ENCODE measurements at regions not wholly inside any gene's neighbourhood (a gene's known extent, or its start where the extent isn't known, plus 50 kb on each side); places are given as distances from the start of the nearest gene placed in this dataset.
"Not testable (repeated sequence)": the region's sequence is repeated elsewhere in the genome, so short reads cannot be mapped to it uniquely, and the experiment has no call there.

DNA sequence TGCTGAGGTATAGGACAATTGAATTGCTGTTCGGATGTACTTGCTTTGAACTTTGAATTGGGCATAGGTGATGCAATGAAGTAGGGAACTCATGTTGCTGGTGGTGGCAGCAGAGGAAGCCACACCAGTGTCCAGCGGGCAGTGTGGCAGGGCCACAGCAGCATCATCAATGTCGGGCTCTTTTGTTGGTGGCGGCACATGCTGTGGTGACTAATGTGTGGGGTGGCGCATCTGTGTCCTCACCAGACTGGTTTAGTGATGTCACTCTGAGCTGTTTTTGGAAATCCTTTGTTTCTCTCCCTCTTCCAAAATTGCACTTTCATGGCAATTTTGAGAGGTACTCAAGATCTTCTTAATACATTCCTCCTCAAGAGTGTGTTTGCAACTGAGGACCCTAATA is 187.6 kb downstream of the ETNK1 start:
- no peak for DNase-seq

DNA sequence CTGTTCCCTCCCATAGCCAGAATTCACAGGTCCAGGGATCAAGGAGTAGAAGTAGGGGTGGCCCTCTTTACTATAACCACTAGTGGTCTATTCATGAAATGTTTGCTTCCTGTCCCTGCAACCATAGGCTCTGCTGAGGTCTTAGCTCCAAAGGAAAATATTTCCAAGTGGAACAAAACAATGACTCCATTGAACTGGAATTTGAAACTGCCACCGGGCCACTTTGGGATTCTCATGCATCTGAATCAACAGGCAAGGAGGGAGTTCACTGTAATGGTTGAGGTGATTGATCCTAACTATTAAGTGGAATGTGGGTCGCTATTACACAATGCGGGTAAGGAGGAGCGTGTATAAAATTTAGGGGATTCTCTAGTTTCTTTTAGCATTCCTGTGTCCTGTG is 197.0 kb downstream of the ETNK1 start:
- no peak for DNase-seq

GRCh38 chr12:22826026-22826425 is 201.1 kb downstream of the ETNK1 start:
- no peak for DNase-seq

DNA sequence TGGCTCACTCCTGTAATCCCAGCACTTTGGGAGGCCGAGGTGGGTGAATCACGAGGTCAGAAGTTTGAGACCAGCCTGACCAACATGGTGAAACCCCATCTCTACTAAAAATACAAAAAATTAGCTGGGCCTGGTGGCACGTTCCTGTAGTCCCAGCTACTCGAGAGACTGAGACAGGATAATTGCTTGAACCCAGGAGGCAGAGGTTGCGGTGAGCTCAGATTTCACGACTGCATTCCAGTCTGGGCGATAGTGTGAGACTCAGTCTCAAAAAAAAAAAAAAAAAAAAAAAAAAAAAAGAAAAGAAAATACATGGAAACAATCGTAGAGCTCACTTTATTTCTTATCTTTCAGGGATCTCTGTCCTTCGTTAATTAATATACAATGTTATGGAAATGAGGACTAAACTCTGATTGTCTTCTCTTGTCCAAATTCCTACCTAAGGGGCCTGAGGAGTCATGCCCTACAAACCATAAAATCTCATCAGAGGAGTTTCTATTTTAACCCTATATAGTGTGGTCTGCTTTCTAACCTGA is 201.5 kb downstream of the ETNK1 start:
- DNase-seq = not testable (repeated sequence)

- DNase-seq = no peak
Measured at GRCh38 chr12:22828066-22828465, 203.1 kb downstream of the ETNK1 start.

GRCh38 chr12:22835431-22835830 is 210.5 kb downstream of the ETNK1 start:
- no peak for DNase-seq

- no peak for DNase-seq
Measured at GRCh38 chr12:22850185-22850584, 225.2 kb downstream of the ETNK1 start.

DNA sequence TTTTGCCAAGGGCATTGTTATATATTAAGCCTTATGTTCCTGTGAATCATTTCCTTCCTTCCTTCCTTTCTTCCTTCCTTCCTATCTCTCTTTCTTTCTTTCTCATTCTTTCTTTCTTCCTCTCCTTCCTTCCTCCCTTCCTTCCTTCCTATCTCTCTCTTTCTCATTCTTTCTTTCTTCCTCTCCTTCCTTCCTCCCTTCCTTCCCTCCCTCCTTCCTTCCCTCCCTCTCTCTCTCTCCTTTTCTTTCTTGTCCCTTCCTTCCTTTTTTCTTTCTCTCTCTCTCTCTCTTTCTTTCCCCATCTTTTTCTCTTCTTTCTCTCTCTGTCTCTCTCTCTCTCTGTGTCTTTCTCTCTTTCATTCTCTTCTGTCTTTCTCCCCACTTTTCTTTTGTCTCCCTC is 226.6 kb downstream of the ETNK1 start:
- no peak for DNase-seq

DNA sequence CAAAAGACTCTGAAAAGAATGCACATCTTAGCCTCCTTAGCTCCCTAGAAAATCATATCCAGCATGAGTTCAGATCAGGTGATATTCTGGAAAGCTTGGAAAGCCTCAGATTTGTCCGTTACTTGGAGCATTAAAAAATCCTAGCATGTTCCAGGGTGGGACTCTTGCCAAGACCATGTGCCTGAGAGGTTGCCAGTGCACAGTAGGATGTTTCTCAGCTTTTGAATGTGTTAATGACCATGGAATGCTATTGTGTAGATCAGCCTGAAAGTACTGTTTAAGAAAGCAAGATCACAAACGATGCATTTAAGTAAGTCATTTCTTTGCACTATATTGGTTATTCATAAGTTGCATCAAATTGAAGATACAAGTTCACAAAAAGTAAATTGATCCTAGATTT is 230.5 kb downstream of the ETNK1 start:
- no peak for DNase-seq

- DNase-seq = peak; percentile 56
Measured at GRCh38 chr12:22856178-22856577, 231.2 kb downstream of the ETNK1 start.

DNA sequence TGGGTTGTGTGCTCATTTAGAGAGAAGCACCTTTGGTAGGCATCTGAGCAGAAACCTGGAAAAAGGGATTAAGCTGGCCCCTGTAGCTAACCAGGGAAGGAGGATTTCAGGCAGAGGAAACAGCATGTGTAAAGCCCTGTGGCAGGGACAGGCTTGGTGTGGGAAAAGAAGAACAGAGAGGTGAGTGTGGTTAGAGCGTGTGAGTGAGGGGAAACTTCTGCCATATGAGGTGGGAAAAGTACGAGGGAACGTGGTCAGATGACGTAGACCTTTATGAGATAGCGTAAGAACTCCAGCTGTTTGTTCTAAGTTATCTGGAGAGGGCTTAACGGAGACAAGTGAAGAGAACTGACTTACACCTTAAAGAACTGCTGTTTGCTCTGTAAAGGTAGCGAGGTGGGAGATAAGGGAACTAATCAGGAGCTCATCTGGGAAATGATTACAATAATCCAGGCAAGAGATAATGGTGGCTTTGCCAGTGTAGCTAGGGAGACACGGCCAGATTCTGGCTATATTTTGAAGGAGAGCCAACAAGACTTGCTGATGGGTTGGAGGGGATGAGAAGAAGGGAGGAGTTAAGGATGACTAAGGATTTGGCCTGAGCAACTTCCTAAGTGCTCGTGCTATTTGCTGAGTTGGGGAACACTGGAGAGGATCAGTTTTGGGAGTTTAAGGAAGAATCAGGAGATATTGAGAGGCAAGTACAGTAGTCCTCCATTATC is 234.0 kb downstream of the ETNK1 start:
- DNase-seq = no peak

DNA sequence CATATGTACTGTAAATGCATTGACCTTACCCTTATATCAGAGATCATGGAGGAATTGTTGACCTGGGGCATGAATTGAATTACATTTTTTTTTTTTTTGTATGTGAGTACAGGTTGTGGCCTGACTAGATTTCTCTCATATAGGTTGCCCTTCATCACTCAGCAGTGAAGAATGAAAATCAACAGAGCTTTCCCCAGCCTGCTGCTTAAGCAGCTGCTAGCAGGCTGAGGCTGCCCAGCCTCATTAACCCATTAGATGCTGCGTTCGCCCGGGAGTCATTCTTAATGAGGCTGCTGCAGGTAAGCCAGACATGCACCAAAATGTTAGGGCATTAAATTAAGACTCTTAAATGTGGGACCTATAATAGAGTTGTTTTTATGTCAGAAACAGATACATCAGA is 236.0 kb downstream of the ETNK1 start:
- no peak for DNase-seq

- no peak for DNase-seq
Measured at GRCh38 chr12:22865822-22866221, 240.9 kb downstream of the ETNK1 start.

- no peak for DNase-seq
Measured at GRCh38 chr12:22866406-22866805, 241.4 kb downstream of the ETNK1 start.

DNA sequence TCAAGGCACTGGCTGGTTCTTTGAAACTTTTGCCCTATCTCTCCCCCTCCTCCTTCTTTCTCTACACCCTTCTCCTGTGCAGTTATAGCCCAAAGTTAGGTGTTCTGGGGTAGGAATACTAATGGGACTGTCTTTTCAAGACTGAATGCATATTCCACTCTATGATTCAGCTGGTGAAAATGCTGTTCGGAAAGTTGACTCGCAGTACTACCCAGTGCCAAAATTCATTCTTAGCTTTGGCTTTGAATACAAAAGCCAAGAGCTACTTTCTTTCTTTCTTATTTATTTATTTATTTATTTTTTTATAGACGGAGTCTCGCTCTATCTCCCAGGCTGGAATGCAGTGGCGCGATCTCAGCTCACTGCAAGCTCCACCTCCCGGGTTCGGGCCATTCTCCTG is 249.2 kb downstream of the ETNK1 start:
- no peak for DNase-seq

- DNase-seq = no peak
Measured at GRCh38 chr12:22876262-22876661, 251.3 kb downstream of the ETNK1 start.

- DNase-seq = peak; percentile 35
Measured at GRCh38 chr12:22879203-22879602, 254.2 kb downstream of the ETNK1 start.

- no peak for DNase-seq
Measured at GRCh38 chr12:22880331-22880730, 255.4 kb downstream of the ETNK1 start.

DNA sequence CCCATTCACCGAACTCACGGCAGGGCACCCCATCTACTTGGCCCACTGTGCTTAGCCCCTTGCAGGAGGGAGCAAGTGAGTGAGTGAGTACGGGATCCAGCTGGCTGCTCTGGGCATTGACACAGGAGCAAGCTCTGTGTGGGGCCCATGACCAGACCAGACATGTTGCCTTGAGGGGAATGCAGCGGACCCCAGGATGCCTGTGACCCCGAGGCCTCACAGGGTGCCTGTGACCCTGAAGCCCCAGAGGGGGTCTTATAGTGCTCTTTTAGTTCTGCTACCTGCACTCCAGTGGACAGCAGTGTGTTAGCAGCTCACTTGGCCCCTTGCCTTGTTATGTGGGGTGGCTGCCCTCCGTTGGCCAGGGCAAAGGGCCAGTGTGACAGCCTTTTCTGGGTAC is 255.8 kb downstream of the ETNK1 start:
- DNase-seq = no peak

GRCh38 chr12:22881878-22882385 is 257.0 kb downstream of the ETNK1 start:
- DNase-seq = no peak

GRCh38 chr12:22882559-22882958 is 257.6 kb downstream of the ETNK1 start:
- no peak for DNase-seq

- DNase-seq = no peak
Measured at GRCh38 chr12:22893878-22894277, 268.9 kb downstream of the ETNK1 start.

- peak; percentile 91 for DNase-seq
Measured at GRCh38 chr12:22899184-22899583, 274.2 kb downstream of the ETNK1 start.

GRCh38 chr12:22900401-22900800 is 275.4 kb downstream of the ETNK1 start:
- no peak for DNase-seq

DNA sequence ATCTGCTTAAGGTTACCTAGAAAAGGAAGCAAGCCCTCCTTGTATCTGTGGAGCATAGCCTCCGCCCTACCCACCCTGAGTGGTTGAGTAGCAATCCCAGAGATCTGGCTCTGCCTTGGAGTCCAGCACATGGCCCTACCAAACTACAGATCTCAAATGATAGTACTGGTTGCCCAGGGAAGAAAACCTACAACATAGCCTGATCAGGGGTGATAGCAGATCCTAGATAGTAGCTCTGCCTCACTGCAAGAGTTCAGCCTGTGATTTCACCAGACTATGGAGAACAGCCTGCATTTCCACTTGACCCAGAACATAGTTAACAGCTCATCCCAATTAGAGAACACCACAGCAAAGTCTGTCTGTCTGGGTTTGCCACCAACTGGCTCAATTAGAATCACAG is 279.5 kb downstream of the ETNK1 start:
- DNase-seq = no peak
